GM23248 (cell line): ENCODE measurements at regions not wholly inside any gene's neighbourhood (a gene's known extent, or its start where the extent isn't known, plus 50 kb on each side); places are given as distances from the start of the nearest gene placed in this dataset.

Source experiments
- EZH2 ChIP-seq: fragments of 200-600 bp; sonication (generic); IDR thresholded peaks from 2 replicates; pipeline ENCODE4 v1.6.1; 2018; ENCODE audit warnings: antibody characterized with exemption, mild to moderate bottlenecking; ENCODE audit not compliant: insufficient read depth, poor library complexity, severe bottlenecking
- EZH2phosphoT487 ChIP-seq: fragments of 200-600 bp; sonication (generic); IDR thresholded peaks from 2 replicates; pipeline ENCODE4 v1.6.1; 2018; ENCODE audit warnings: antibody characterized with exemption, moderate library complexity, mild to moderate bottlenecking, low read depth; ENCODE audit not compliant: insufficient read depth

DNA sequence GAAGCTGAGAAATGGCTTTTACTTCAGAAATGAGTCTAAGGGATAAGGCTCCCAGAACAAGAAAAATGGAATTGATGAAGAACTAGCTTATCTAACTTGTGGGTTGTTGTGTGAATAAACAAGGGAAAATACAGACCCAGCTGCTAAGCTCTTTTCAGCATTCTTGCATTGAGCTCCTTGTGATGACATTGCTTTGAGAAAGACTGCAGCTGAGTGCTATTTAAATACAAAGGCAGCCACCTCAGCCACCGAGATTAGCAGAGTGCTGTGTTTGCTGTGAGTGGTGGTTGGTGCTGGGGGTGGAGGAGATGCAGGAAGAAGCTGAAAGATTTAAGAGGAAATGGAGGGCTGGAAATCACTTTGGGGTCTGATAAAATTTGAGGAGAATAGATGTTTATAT is 396.0 kb upstream of the PRICKLE1 start:
- TF ChIP-seq EZH2 (no peak), EZH2phosphoT487 (no peak)
